ENCODE measurements at regions not wholly inside any gene's neighbourhood (a gene's known extent, or its start where the extent isn't known, plus 50 kb on each side); places are given as distances from the start of the nearest gene placed in this dataset.
"Not testable (repeated sequence)": the region's sequence is repeated elsewhere in the genome, so short reads cannot be mapped to it uniquely, and the experiment has no call there.

DNA sequence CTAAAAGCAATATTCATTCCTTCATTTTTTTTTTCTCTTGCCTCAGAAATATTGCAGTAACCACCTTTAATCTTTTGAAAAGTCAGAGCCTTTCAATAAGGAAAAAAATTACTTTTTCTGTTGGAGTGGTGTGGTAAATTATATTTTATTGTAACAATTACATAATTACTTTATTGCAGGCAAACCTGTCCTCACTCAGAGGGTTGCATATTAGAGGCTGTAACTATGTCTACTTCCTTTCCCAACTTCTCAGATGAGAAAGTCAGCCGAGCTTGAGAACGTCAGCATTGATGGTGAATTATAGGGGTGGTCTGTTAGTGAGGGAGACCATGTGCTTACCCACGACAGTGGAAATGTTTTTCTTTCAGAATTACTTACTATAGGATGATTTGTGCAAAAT lies 611.8 kb downstream of the KIF4B start:
- ATAC-seq, result no peak
- intact Hi-C loops (cut with DNase I), result no loop called here
- no peak for DNase-seq

DNA sequence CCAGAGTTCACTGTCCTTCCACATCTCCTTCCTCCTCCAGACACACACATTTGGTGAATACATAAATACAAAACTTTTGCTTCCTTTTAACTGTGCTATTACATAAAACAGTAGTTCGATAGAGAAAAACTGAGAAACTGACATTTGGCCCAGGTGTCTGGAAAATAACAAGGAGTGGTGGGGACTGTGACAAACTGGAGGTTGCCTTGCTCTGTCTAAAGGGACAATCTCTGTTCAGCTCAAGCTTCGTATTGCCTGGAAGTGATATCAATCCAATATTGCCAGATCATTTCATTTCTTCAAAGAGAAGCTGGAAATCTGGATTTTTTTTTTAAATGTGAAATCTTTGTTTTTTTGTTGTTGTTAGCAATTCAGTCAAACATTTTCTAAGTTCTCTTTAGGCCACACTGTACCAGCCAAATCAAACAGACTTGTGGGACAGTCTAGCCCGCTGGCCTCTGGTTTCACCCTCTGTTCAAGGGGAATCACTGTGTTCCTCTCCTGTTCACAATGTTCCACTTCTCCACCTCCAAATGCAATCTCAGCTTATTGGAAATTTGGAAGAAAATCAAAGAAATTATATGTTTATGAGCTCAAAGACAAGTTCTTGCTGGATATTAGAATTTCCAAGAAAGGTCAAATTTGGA lies 612.5 kb downstream of the KIF4B start:
- DNase-seq (no peak), ATAC-seq (no peak)
- intact Hi-C loops (cut with DNase I), result no loop called here

DNA sequence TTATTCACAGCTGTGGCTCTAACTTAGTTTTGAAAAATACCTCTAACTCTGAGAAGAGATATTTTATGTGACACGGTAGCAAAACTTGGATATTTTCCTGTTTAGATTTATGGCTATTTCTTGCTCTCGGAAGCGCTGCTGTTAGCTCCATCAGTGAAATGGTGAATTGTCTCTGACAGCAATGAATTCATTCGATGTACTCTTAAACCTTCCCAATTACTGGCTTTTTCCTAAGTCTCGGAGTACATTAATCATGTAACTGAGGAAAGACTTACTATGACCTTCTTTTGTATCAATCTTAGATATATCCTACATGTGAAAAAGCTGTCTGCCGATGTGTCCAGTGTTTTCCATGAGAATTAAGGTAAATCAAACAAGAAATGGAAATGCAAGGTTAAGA lies 613.0 kb downstream of the KIF4B start:
- intact Hi-C loops (cut with DNase I), result no loop called here
- no peak for ATAC-seq

DNA sequence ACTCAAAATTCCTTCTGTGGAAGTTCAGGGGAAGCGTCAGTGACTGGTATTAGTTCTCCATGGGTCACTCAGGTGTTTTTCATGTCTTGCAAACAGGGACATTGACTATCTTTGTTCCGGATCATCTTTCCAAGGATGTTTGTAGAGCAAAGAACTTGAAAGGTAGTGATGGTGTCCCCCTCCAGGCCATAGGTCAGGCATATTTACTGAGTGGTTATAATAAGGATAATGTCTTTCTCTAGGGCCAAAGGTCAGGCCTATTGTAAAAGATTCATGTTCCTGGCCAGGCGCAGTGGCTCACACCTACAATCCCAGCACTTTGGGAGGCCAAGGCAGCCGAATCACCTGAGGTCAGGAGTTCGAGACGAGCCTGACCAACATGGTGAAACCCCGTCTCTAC lies 614.8 kb downstream of the KIF4B start:
- DNase-seq (no peak), ATAC-seq (no peak)
- intact Hi-C loops (cut with DNase I), result no loop called here

More for the DNA sequence above, 613.0 kb downstream of the KIF4B start:
- DNase-seq, result no peak

DNA sequence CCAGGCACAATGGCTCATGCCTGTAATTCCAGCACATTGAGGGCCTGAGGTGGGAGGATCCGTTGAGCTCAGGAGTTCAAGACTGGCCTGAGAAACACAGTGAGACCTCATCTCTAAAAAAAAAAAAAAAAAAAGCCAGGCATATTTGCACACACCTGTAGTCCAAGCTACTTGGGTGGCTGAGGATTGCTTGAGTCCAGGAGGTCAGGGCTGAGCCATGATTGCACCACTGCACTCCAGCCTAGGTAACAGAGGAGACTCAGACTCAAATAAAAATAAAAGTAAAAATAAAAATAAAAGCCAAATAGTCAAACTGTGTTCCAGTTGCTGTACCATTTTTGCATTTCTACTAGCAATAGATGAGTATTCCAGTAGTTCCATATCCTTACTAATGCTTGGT lies 616.0 kb downstream of the KIF4B start:
- intact Hi-C loops (cut with DNase I), result no loop called here
- ATAC-seq, result no peak
- DNase-seq, result no peak

DNA sequence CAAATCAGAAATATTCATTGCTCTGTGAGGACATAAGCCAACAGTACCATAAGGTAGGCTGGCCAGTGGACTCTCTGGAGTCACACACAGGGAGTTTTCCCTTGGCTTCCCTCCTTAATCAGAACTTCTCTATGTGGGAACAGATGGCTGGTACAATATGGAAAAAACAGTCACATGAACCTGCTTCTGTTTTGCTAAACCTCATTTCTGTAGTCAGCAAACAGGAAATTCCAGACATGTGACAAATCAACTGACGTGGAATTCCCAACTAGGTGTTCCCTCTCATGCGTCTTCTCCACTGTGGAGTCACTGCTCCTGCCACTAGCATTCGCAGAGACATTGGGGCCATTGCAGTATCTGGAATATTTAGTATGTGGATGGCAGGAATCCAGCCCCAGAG lies 617.6 kb downstream of the KIF4B start:
- intact Hi-C loops (cut with DNase I), result no loop called here
- ATAC-seq (no peak), DNase-seq (no peak)

DNA sequence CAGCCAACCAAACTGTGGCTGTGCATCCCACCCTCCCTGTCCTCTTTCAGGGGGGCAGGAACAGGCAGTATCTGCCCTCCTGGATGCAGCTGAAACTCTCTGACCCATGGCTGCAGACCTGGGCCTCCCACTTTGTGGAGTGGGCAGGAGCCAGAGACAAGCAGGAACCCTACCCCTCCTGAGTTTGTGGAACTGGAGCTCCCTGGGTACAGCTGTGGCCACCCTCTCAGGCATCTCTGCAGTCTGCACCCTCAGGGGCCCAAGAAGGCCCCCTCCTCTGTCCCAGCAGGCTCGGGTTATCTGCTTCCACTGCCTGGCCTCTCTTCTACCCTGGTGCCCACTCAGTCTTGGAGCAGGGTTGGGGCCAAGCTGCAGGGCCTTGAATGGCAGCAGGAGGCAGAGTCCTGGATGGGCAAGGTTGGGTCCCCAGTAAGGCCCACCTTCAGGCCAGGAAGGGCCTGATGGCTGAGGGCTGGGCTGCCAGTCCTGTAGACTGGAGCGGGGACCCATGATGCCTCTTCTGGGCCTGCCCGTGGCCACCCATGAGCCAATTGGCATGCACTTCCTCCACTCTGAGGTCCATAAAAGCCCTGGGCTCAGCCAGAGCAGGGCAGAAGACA lies 619.9 kb downstream of the KIF4B start:
- no peak for DNase-seq
- no peak for ATAC-seq
- intact Hi-C loops (cut with DNase I), result no loop called here

DNA sequence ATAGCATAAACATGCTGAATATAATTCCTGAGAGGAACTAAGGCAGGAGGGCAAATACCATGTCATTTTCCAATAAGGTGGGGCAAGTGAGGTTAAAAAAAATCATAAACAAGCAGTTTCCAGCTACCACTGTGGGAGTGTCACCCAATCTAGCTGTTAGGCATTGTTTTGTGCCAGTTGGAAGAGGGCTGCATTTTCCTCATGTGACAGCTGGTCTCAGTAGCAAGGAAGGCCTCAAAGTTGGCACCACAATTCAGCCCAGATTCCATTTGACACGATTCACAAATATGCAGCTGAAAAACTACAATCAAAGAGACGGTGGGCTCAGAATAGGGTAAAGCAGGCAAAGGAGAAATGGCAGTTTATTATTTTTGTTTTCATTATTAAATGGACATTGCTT lies 636.1 kb downstream of the KIF4B start:
- ATAC-seq (peak in 1 of 2 donors; percentile 38), DNase-seq (no peak)

DNA sequence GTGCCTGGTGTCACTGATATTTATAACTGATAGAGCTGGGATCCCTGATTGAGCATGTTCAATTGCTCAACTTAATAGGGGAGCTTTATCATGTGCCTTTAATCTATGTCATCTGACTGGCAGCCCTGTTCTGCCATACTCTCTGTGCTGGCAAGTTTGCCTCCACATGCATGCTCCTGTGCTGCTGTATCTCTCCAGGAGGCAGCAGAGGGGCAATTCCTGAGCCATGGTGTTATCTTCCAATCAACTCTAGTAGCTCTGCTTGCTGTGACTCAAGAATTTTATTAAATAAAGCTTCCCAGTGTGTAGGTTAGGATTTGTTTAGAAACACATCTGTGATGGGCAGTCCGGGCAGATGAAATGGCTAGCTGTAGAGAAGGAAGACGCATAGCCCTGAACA lies 642.0 kb downstream of the KIF4B start:
- ATAC-seq (no peak), DNase-seq (no peak)
- intact Hi-C loops (cut with DNase I), result no loop called here

More for the DNA sequence above, 636.1 kb downstream of the KIF4B start:
- intact Hi-C loops (cut with DNase I), result no loop called here

DNA sequence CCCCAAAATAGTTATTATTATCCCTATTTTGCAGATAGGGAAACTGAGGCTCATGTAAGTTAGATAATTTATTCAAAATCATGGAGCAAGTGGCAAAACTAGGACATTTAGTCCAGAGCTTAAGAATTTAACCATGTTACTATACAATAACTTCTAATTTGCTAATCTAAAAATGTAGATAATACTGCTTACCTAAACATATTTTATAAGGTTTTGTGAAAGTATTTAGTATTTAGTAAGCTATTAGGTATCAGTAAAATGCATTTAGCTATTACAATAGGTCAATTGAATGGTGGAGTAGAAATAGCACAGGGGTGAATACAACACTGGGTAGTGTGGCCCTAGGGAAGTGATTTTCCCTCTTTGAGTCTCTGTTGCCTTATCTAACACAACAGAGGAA lies 648.3 kb downstream of the KIF4B start:
- DNase-seq, result no peak
- ATAC-seq, result no peak

DNA sequence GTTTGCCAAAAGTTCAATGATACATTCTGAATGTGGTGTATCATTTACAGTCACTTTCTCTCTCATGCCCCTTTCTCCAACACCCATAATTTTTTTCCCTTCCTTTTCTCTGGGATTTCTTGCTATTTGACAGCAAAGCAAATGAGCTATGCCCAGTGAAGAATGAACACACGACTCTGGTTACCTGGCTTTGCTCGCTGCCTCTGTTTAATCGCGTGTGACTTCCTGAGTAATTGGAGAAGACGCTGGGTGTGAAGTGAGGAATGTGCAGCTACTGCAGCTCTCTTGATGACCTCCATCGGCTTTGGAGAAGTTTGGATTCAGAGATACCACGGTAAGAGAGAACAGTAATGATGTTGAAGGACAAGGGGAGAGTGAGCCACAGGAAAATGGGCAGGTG lies 651.8 kb downstream of the KIF4B start:
- DNase-seq, result no peak
- intact Hi-C loops (cut with DNase I), result no loop called here

More for the DNA sequence above, 648.3 kb downstream of the KIF4B start:
- intact Hi-C loops (cut with DNase I), result no loop called here

DNA sequence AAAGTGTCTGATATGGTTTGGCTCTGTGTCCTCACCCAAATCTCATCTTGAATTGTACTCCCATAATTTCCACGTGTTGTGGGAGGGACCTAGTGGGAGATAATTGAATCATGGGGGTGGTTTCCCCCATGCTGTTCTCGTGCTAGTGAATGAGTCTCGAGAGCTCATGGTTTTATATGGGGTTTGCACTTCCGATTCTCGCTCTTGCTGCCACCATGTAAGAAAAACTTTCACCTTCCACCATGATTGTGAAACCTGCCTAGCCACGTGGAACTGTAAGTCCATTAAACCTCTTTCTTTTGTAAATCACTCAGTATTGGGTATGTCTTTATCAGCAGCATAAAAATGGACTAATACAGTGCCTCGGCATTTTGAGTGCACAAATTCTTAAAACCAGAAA lies 655.0 kb upstream of the SGCD start:
- intact Hi-C loops (cut with DNase I); DNase-seq; ATAC-seq: not testable (repeated sequence)

More for the DNA sequence above, 651.8 kb downstream of the KIF4B start:
- no peak for ATAC-seq

DNA sequence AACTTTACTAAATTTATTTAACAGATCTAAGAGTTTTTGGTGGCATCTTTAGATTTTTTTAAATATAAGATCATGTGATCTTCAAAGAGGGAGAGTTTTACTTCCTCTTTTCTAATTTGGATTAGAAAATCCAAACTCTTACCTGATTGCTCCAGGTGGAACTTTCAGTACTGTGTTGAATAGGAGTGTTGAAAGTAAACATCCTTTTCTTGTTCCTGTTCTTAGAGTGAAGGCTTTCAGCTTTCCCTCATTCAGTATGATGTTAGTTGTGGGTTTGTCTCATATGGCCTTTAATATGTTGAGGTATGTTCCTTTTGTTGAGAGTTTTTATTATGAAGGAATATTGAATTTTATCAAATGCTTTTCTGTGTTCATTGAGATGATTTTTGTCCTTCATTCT lies 650.0 kb upstream of the SGCD start:
- ATAC-seq (no peak), DNase-seq (no peak)
- intact Hi-C loops (cut with DNase I), result no loop called here

DNA sequence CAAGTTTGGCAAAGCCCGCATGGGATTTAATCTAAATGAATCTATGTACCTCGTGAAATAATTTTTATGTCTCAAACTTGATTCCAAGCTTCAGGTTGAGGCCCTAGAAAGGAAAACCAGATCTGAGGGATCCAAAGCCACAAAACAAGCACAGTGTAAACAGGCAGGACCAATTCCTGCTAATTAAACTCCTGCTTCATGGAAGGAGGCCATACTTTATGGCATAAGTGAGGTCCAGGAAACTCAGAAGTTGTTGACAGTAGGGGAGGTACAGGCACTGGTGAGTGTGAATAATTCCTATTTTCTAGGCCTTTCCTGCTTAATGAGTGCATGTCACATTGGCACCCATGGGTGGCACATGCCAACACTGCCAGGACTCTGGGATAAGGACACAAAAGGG lies 648.6 kb upstream of the SGCD start:
- no peak for DNase-seq
- no peak for ATAC-seq
- intact Hi-C loops (cut with DNase I), result no loop called here

DNA sequence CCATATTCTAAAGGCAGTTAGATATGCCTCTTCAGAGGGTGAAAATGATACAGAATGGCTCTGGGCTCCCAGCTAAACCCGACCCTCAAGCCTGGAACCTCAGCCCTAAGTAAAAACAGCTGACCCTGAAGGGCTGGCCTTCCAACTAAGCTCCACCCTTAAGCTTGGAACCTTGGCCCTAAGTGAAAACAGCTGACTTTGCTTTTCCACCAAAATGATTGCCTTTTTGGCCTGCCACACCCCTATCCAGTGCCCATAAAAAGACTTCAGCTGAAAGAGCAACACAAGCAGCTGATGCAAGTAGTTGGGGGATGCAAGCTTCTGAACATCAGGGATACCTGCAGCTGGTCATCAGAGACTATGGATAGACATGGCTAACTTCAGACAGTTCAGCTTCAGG lies 647.4 kb upstream of the SGCD start:
- intact Hi-C loops (cut with DNase I), result no loop called here
- ATAC-seq (no peak), DNase-seq (no peak)

DNA sequence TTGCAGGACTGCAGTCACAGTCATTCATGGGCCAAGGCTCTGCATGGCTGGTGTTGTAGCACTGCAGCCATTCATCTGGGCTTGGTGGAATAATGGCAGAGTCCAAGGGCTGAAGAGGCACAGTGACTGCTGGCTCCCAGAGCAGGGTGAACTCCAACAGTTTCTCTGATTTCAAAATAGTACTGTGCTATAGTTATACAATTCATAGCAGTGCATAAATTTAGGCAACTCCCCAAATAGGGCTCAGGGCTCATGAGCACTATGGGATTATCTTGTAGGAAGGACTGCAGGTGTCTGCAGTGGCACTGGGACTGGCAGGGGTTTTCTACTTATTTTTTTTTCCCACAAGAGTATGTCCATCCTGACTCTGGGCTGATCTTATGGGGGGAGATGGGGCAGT lies 642.5 kb upstream of the SGCD start:
- no peak for DNase-seq
- intact Hi-C loops (cut with DNase I), result no loop called here
- ATAC-seq, result no peak

DNA sequence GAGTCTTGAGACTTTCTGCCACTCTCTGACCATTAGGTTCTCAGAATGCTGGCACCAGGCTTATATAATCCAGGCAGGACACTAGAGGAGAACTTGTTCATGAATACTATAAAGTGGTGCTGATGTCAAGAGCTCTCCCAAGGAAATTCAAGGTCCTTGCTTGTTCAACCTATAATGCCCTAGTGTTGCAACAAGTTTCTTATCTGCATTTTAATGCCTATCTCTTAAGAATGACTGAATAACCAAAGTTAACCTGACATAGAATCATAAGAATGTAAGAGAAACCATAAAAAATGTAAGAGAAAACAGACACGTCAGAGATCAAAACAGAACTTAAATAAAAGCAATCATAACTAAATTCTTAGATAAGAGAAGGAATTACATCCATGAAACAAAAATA lies 640.8 kb upstream of the SGCD start:
- ATAC-seq, result no peak
- no peak for DNase-seq
- intact Hi-C loops (cut with DNase I), result no loop called here

DNA sequence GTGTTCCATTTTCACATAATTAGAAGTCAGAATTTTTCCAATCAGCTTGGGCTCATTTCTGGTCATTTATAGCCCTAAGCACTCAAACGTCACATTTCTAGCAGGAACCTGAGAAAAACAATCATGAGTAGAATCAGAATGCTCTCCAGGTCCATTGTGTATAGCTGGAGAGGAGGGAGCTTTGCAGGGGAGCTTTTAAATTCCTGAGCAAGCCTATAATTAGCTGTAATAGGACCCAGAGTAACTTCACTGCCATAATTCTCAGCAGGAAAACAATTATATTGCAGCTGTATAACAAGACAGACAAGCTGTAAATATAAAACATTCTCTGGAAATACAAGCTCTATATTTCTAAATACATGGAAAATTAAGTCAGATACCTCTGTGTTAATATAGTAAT lies 637.6 kb upstream of the SGCD start:
- intact Hi-C loops (cut with DNase I), result no loop called here
- DNase-seq (no peak), ATAC-seq (no peak)

DNA sequence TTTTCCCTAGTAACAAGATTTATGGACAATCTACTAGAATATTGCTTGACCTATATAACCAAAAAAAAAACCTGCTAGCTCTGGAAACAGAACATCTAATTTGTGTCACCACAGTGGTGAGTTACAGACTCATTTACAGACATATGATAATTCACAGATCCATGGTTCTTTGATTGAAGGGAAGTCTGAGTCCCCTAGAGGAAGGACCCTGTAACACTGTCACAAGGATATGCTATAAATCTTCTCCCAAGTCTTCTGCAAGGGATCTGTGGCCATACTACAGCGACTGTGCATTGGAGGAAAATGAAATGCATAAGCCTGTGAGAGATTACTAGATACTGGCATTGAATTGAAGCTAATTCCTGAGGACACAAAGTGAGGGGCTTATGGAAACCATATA lies 630.6 kb upstream of the SGCD start:
- no peak for ATAC-seq
- intact Hi-C loops (cut with DNase I), result no loop called here
- DNase-seq, result no peak

DNA sequence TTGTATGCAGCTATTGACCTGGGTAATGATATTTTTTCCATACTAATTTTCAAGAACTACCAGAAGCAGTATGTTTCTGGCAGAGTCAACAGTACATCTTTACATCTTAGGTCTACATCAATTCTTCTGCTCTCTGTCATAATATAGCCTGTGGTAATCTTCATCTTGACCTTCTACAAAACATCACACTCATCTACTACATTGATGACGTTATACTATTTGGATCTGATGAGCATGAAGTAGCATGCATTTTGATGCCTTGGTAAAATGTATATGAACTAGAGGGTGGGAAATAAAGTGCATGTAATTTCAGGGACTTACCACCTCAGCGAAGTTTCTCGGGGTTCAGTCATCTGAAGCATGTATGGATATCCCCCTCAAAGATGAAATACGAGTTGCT lies 629.7 kb upstream of the SGCD start:
- ATAC-seq (no peak), DNase-seq (no peak)
- intact Hi-C loops (cut with DNase I), result no loop called here

DNA sequence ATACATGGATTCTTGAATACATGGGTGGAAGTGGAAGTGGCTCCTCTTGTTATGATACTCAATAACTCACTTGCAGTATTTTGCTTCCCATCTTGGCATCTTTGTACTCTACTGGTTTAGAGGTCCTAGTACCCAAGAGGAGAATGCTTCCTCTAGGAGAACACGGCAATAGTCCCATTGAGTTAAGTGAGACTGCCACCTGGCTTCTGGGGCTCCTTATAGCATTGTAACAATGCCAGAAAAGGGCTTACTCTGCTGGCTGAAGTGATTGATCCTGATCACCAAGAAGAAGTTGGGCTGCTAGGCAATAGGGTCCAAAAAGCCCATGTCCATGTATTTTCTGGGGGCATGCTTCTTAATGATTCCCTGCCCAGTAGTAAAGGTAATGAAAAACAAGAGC lies 627.6 kb upstream of the SGCD start:
- intact Hi-C loops (cut with DNase I), result no loop called here
- ATAC-seq, result no peak
- DNase-seq, result no peak

DNA sequence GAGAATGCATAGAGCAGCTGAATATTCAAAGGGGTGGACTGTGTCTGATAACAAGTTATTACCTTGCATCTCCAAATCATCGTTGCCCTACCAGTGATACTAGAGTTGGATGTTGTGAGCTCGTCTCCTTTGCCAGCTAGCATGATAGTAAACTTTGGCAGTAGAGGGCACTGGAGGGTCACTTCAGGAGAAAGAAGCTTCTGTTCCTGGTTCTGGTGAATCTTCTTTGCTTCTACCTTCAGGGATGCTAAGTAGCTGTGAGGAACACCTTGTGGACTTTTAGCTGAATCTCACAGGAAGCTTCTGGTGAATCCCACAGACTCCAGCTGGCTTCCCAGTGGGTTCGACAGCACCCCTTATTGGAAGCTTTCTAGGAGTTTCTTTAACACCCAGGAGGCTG lies 626.6 kb upstream of the SGCD start:
- intact Hi-C loops (cut with DNase I), result no loop called here
- ATAC-seq (no peak), DNase-seq (no peak)

Measured in left cardiac atrium (tissue), 4 donors.